Fibroblast of the conjunctiva (primary cell): ENCODE measurements at regions not wholly inside any gene's neighbourhood (a gene's known extent, or its start where the extent isn't known, plus 50 kb on each side); places are given as distances from the start of the nearest gene placed in this dataset.

Source experiments
- DNase-seq: peaks from one replicate; pipeline ENCODE4 v3.0.0-alpha.2; 2010; ENCODE audit warnings: low read depth

DNA sequence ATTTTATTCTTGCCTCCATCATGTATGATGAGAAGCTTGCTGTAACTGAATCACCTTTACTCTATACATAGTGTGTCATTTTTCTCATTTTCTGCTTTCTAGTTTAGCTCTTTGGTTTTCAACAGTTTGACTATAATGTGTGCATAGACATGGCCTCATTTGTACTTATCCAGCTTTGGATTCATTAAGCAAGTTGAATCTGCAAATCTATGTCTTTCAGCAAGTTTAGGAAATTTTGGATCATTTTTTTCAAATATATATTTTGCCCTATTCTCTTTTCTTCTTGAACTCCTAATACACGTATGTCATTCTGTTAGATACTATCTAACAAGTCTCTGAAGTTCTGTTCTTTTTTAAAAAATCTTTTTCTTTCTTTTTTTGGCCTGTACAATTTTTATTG lies 57.8 kb downstream of the PRLHR start:
- no peak for DNase-seq

DNA sequence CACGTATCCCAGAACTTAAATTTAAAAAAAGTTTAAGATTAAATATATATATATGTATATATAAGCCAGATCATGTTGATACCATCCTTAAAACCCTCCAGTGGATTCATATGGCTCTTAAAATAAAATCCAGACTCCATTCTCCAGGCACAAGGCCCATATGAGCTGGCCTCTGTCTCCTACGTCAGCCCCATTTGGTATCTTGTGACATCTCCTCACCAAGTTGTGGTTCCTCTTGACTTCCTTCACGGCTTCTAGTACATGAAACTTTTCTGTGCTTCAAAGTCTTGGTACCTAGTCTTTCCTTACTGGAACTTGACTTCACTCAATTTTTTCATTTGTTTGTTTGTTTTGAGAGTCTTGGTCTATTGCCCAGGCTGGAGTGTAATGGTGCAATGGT lies 61.3 kb downstream of the PRLHR start:
- no peak for DNase-seq

DNA sequence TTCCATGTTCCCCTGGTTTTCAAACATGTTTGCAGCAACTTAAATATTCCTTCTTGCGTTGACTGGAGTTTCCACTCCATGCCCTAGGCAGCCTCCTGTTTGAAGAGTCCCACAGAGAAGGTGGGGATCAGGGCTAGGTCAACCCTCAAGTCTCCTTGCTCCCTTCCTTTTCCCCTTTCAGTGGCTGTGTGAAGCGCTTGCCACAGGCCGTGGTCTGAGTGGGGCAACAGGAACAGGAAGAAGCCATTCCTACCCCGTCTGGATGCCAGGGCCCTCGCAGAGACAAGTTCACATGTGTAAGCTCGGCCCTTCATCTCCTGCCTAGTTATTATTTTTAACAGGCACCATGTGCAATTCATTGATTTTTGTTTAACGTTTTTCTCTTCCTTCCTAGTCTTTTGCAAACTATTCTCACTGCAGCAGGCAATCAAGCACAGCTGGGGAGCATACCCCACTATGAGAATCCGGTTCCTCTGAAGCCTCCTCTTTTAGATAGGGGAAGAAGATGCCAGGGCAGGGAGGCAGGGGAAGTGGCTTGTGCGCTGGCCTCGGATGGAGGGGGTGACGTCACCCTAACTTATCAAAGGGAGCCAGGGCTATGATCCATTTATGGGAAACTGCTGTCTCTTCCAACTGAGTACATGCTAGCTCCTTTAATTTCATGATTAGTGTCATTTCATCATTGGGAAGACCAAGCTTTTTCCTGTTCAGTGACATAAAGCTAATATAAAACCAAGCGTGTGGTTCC lies 64.2 kb downstream of the PRLHR start:
- no peak for DNase-seq

DNA sequence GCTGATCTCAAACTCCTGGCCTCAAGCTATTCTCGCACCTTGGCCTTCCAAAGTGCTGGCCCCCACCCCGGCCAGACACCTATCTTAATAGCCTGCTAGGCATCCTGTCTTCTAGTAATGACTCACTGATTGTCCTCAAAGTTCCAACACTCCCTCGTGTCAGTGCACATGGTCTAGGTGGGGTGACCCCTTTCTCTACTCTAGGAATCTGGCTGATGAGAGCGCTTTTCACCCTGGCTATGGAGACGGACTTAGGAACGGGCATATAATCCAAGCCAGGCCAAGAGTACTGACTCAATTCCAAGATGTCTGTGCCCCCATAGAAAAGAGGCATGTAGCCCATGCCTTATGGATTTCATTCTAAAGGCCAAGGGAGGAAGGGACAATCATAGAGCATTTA lies 67.0 kb downstream of the PRLHR start:
- DNase-seq: no peak

DNA sequence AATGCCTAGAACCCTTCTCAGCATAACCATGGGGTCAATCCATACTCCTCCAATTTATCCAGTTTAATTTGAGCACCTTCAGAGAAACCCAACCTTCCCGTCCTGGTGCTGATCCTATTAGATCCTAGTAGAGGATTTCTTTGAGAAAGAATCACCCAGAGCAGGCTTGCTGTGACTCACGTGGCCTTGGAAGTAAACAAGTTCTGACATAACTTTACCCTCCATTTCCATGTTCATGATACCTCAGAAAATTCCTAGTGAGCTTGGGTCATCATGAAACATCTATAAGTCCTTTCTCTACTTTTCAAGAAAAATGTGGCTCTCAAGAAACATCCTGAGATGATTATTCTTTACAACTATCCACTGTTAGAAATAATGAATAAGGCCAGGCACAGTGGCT lies 71.7 kb downstream of the PRLHR start:
- no peak for DNase-seq

DNA sequence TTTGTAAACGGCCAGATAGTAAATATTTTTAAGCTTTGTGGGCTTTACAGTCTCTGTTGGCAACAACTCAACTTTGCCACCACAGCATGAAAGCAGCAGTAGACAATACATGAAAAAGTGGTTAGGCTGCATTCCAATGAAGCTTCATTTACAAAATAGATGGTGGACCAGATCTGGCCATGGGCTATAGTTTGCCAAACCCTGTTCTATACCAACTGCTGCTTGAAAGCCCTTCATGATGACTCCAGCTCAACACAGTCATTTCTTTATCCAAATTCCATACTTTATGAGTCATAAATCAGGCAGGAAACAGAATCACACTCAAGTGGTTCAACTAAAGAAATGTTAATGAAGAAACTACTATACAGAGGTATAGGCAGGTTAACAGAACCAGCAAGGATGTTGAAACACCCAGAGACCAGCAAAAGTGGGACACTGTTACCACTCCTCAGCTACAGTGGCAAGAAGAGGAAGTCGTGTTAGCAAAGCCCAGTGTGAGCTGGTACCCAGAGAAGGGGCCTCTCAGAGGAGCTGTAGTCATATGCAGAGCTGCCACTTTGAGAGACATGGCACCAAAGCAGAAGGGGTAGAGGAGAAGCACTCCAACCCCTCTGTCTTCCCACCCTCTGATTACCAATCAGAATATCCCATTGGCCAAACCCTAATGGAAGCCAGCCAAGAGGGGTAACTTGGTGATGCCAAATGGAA lies 72.5 kb downstream of the PRLHR start:
- no peak for DNase-seq

DNA sequence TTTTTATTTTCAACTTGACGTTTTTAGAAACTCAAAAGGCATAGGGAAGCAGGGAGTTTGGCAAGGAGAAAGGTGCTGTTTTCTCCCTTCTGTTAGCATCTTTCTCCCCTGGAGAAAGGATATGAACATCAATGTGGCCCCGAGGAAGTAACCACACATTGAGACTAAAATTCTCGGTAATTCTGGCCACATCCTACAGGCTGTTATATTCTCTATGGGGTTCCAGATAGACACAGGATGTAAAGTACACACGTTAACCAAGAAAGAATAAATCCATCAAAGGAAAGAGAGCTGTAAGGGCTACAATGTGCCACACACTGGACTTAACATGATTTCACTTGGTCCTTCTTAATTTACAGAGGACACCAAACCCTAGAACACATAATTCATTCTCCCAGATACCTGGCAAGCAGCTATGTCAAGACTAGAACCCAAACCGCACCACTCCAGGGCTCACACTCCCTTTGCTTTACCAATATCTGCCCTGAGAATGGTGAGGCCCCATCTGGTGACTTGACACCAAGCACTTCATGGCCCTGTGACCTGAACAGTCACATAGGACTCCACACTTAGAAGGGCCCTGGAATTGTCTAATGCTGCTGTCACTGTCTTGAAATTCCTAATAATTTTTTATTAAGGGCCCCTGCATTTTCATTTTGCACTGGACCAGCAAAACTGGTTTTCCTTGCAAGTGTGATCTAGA lies 73.9 kb downstream of the PRLHR start:
- no peak for DNase-seq

DNA sequence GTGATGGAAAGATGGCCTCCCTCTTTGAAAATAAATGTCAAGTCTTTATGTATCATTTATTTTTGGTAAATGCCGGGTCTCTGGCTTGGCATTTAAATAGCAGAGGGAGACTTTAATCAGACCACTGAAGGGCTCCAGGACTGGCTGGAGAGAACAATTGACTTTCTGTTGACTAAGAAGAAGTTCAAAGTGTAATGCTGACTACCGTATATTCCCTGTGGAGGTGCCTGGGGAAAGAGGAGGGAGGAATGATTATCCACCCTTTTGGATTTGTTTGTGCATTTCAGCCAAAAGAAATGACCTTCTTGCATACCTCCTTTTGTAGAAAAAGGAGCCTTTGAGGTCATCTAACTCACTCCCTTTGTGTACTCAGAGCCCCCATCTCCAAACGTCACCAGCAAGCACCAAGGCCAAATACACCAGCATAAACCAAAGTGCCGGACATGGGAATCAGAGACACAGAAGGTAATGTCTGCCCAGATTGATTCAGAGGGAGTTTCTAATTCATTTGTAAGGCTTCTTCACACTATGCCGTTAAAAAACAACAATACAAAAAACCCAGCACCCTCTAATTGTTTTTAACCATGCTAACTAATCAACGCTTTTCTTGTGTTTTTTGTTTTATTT lies 75.2 kb downstream of the PRLHR start:
- no peak for DNase-seq

DNA sequence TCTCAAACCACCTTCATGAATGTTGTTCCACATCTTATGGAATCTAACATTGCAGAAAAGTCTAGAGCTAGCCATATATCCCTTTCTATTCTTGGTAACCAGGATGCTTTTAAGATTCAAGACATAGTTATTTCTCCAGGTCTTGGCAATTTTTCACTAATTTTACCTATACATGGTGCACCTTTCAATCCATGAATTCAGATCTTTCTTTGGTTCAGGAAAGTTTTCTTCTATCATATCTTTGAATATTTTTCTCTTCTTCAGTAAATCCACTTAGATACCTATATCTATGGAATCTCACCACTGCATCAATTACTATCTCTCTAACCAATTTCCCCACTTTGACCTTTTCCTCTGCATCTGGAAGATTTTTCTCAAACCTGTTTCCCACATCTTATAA lies 77.4 kb downstream of the PRLHR start:
- DNase-seq: no peak

DNA sequence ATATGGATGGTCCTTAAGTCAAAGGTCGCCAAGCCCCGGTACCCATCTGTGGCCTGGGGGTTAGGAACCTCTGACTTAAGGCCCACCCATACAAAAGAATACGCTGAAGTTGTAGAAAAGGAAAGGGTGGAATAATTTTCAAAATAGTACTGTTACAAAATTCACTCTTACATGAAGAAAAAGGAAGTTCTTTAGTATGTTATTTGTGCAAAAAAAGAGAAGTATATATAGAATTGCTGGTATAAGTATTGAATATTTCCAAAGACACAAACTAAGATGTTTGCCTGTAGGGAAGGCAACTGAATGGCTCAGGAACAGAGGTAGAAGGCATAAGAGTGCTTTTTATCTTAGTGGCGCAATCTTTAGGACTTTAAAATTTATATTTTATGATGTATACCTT lies 78.7 kb downstream of the PRLHR start:
- DNase-seq: no peak

DNA sequence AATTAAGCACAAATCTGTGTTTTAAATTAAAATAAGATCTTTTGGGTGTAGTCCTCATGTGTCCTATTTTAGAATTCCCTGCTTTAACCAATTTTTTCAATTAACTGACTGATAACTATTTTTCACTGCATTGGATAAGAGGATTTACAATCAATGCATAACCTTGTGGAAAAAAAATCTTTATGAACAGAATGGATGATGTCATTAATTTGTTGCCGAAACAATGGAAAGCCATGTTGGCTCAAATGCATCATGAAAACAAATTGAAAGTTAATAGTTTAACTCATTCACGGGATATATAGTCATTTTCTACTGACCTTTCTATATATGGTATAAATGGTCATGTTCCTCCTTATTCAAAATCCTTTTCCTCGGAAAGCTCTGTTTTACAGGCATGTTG lies 82.3 kb downstream of the PRLHR start:
- DNase-seq: no peak

DNA sequence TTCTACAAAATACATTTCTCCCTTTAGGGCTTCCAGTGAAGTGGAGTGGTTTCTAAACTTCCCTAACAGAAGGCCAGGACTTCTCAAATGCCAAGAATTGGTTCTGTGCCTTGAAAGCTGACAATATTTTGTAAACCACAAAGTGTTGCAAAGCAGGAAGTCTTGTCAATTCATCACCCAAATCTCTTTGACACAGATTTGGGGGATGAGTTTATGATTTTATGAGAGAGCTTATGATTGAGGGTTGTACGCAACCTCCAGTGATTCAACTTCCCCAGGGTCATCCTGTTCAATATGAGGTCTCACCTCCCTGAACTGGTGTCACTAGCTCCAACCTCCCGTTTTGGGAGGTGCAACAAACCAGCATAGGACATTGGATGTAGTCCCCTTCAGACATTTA lies 83.7 kb downstream of the PRLHR start:
- no peak for DNase-seq

DNA sequence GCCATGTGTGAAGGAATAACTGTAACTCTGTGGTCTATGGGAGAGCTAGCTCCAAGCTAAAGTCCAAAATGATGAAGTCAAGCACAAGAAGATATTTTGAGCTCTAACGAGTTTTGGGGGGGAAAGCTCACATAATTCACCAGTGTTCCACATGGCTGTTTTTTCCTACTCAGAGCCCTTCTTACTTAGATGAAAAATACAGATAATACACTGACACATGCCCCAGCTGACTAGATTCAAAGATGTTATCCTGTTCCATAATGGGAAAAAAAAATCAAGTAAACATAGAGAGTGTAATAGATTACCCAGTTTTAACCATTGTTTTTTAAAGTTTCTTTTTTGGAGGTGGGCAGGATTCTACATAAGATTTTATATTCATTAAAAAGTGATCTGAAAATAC lies 86.6 kb downstream of the PRLHR start:
- no peak for DNase-seq

DNA sequence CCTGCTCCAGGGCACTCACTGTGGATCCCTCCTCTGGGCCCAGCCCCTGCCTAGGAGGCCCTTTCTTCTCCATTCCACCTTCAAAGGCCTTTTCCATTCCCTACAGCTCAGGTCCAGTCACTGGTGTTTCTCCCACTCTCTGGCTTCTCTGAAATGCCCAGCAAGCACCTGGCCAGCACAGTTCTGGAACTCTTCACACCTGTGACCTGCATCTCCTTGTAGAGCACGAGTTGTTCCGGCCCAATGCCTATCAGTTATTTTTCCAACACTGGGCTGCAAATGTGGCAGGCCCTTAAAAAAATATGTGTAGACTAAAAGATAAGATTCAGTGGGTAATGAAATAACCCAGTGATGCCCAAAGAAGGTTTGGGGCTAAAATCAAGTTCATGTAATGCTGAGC lies 87.1 kb downstream of the PRLHR start:
- DNase-seq: no peak

DNA sequence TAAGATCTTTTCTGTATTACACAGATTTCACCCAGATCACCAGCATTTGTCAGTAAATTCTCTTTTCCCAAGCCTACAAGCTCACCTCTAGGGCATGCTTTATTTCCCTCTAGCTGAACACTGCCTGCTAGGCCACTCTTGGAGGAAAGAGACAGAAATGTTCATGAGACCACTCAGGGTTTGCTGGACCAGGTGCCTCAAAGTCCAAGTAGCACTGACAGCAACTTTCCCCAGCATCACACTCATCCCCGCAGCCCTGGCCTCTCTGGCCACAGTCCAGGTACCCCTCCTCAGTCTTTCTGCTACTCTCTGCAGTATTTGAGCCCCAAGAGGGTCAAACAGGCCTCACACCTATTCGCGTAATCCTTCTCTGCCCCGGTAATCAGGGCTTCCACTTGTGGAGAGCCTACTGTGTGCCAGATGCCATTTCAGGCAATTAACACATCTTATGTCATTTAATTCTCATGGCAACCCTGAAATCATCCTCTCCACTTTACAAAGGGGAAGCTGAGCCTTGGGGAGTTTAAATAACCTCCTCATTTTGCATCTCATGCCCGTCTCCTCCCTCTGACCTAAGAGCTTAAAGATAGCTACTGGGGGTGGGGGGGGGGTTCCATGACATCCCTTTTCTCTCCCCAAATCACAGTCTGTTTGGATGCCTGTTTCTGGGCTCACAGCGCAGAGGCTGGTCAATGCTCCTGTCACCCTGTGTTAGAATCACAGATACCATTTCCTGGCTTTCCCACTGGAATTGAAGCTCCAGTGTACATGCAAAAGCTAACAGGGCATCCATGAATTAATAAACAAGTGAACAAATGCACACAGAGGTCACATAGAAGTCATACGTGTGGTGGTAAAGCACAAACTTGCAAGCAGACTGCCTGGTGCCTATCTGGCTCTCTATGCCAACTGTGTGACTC lies 88.5 kb downstream of the PRLHR start:
- no peak for DNase-seq

DNA sequence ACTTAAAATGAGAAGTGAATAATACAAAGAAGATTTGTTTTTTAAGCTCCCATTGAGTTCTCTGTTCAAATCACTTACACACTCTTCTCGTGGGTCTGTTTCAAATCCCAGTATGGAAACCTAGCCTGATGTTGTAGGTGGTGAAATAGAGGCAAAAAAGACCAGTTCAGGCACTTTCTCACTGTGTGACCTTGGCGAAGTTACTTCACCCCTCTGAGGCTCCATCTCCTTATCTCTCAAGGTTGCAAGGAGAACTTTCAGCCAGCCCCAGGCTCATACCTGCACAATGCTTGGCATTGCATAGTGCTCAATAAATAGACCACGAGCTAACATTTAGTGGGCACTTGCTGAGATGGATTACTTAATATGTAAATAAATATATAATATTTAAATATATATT lies 90.1 kb downstream of the PRLHR start:
- DNase-seq: no peak

DNA sequence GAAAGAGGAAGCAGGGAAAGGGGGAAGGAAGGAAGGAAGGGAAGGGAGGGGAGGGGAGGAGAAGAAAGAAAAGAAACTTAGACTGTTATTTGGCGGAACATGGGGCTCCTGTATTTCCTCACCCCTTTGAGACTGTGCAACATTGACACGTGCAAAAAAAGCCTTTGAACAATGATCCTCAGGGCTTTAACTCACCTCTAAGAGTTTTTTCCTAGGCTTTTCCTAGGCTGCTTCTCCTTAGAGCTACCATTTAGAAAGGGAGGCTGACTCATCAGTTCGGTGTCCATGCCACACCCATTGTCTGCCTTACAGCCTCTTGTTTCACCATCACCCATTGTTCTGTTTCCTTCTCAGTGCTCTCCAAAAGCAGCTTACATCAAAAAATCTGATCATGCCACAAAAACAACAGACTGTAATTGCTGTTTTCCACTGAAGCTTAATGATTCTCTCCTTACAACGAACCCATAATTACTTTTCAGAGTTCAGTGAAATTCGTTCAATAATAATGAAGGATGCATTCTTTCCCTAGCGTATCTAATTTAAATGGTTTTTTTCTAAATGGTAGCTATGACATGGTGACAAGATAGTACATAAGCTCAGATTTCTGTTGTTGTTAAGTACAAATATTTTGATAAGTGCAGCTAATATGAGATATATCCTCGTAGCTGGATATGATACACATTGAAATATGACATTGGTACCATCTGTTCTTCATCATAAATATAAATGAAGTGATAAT lies 90.8 kb downstream of the PRLHR start:
- DNase-seq: peak; percentile 70

DNA sequence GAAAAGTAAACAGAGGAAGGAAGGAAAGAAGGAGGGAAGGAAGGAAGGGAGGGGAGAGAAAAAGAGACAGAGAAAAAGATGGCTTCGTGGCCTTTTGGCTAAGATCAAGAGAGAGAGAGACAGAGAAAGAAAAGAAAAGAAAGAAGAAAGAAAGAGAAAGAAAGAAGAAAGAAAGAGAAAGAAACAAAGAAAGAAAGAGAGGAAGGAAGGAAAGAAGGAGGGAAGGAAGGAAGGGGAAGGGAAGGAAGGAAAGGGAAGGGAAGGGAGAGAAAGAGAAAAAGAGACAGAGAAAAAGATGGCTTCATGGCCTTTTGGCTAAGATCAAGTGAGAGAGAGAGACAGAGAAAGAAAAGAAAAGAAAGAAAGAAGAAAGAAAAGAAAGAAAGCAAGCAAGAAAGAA lies 91.4 kb downstream of the PRLHR start:
- no peak for DNase-seq

DNA sequence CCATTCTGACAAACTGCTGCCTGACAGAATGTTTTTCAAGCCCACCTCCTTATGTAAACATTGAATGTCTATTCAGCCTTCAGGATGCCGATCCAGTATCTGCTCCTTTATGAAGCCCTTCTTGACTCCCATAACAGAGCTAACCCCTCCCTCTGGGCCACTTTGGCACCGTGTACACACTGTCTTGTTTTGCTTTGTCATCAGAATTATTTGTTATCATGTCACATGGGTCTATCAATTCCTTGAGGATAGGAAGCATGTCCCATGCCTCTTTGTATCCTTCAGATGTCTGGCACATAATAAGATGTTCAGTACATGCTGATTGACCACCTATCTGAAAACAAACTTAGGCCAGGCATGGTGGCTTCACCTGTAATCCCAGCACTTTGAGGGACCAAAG lies 92.3 kb downstream of the PRLHR start:
- no peak for DNase-seq

DNA sequence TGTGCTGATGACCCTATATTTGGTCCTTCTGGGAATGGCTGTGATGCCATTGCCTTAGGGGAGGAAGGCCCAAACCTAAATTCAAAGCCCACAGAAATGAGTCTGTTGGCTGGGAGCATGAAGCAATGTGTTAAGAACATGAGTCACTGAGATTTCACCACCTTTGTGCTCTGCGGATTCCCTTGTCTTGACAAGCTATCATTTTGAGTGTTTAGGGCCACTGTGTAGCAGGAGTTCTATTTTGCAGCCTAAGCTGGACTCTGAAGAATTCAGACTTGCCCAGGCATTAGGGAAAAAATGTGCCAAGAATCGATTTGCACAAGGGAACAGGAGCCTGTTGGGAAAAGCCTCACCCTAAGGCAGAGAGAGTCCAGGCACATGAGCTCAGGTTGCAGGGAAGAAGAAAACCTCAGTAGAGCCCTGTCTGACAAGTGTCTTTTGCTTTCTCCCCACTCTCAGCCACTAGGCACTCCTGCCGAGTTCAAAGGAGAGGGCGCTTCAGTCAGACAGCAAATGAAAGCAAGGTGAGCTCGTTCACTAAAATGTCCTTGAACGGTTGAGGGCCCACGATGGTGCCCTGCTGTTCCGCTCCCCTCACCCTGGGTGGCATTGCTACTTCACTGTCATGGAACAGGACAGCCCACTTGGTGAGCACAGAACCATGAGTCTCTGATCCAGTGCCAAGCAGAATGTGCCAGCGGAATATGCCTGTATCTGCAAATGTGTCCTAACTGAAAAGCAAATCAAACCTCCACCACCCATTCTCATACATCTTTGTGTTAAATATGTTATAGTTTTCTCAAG lies 93.6 kb downstream of the PRLHR start:
- peak; percentile 60 for DNase-seq
